ENCODE measurements at regions not wholly inside any gene's neighbourhood (a gene's known extent, or its start where the extent isn't known, plus 50 kb on each side); places are given as distances from the start of the nearest gene placed in this dataset.

GRCh38 chr12:25757037-25757665 is 201.3 kb upstream of the RASSF8 start:
- TF ChIP-seq YY1 (IDR thresholded peaks at IDR 0.05; ENCODE audit: insufficient read depth, insufficient read length) (no peak), ZNF274 (IDR thresholded peaks at IDR 0.05; ENCODE audit: low read depth, low read length) (no peak)
